HepG2 (cell line): ENCODE measurements at regions not wholly inside any gene's neighbourhood (a gene's known extent, or its start where the extent isn't known, plus 50 kb on each side); places are given as distances from the start of the nearest gene placed in this dataset.

ENCODE experiments used
- ATAC-seq: fragments of 200-7000 bp; cut with Tn5 transposase; 3 replicates; pipeline ENCODE4 v1.9.1; 2020; ENCODE audit warnings: mild to moderate bottlenecking, moderate library complexity
- BruUV-seq: library from RNA; stranded (reverse); fragments of 400-500 nt; replicated peaks from 2 replicates; lab custom pipeline; 2021; lab: Mats Ljungman, UMichigan
- CTCF ChIA-PET: fragments of 300-600 bp; formaldehyde crosslinking; extraction: SDS; loops from one replicate; lab custom pipeline; 2021; ENCODE audit warnings: low total read pairs, inconsistent platforms, low intra/inter-chr PET ratio; lab: Yijun Ruan, JAX
- POLR2A ChIA-PET: fragments of 350-600 bp; sonication (Branson Sonifier 250); formaldehyde crosslinking; loops from one replicate; lab custom pipeline; 2020; ENCODE audit warnings: antibody characterized with exemption, inconsistent platforms; lab: Yijun Ruan, JAX
- DNase-seq: peaks from one replicate; pipeline ENCODE4 v3.0.0-alpha.2; 2015; ENCODE audit warnings: low spot score
- FAIRE-seq: peaks from 3 replicates; lab custom pipeline; 2011; peaks lifted over from hg19 to GRCh38; lab: Jason Lieb, UNC
- H2AFZ ChIP-seq: one replicate; pipeline ENCODE4 v1.6.1; 2011; ENCODE audit warnings: low read length, inconsistent platforms
- H3K27ac ChIP-seq: fragments of 300-600 bp; 3 replicates; pipeline ENCODE4 v1.8.0; 2011; ENCODE audit warnings: mixed run types, mild to moderate bottlenecking, mixed read lengths, low read length, inconsistent platforms; ENCODE audit not compliant: insufficient read depth; ENCODE audit errors: extremely low read length
- H3K27me3 ChIP-seq, 2 experiments: fragments of 200-600 bp in 1 of 2; 2 replicates in 1 of 2; 3 replicates in 1 of 2; pipeline versions ENCODE4 v1.6.0 to v1.8.0; 2011; ENCODE audit warnings: low read length in 2 of 2, mild to moderate bottlenecking in 2 of 2, moderate library complexity in 2 of 2, inconsistent platforms in 1 of 2; ENCODE audit not compliant: insufficient read depth in 2 of 2, control insufficient read depth in 1 of 2
- H3K36me3 ChIP-seq, 2 experiments: fragments of 200-600 bp in 1 of 2; replicated peaks in 1 of 2; 2 replicates in 1 of 2; 3 replicates in 1 of 2; pipeline versions ENCODE4 v1.5.1 to v1.8.0; 2011; ENCODE audit warnings: low read length in 2 of 2, inconsistent platforms in 1 of 2; ENCODE audit not compliant: insufficient read depth in 2 of 2, control insufficient read depth in 1 of 2
- H3K4me1 ChIP-seq: 2 replicates; pipeline ENCODE4 v1.5.1; 2012; ENCODE audit warnings: low read length, inconsistent platforms; ENCODE audit not compliant: insufficient read depth
- H3K4me2 ChIP-seq: 2 replicates; pipeline ENCODE4 v1.6.0; 2011; ENCODE audit warnings: low read depth, low read length, inconsistent platforms
- H3K4me3 ChIP-seq, 3 experiments: fragments of 200-600 bp in 1 of 3; sonication (generic), shearing (Covaris generic) in 1 of 3; replicated peaks in 1 of 3; 2 replicates each; pipeline ENCODE4 v1.5.1; 2011 to 2016; ENCODE audit warnings: low read length in 3 of 3, inconsistent platforms in 2 of 3, low read depth in 2 of 3, mild to moderate bottlenecking in 2 of 3, control low read depth in 1 of 3, mixed read lengths in 1 of 3; ENCODE audit not compliant: insufficient read depth in 1 of 3
- H3K79me2 ChIP-seq: one replicate; pipeline ENCODE4 v1.6.1; 2011; ENCODE audit warnings: low read length, inconsistent platforms; ENCODE audit not compliant: insufficient read depth
- H3K9ac ChIP-seq: 2 replicates; pipeline ENCODE4 v1.6.0; 2011; ENCODE audit warnings: mild to moderate bottlenecking, low read depth, low read length, inconsistent platforms; ENCODE audit not compliant: insufficient read depth
- H3K9me3 ChIP-seq: 2 replicates; pipeline ENCODE4 v1.5.1; 2012; ENCODE audit warnings: mild to moderate bottlenecking, low read length
- H4K20me1 ChIP-seq: 2 replicates; pipeline ENCODE4 v1.6.0; 2011; ENCODE audit warnings: inconsistent platforms, mild to moderate bottlenecking, low read length, moderate library complexity; ENCODE audit not compliant: insufficient read depth
- CBFB ChIP-seq: sonication (generic); formaldehyde crosslinking; IDR thresholded peaks from 2 replicates; pipeline ENCODE4 v1.4.0; 2020; ENCODE audit warnings: missing genetic modification reagents
- CCDC6 ChIP-seq: sonication (generic); formaldehyde crosslinking; IDR thresholded peaks from 2 replicates; pipeline ENCODE4 v1.8.1; 2022; ENCODE audit warnings: mild to moderate bottlenecking, missing genetic modification reagents, moderate library complexity
- ERF ChIP-seq: IDR thresholded peaks from 2 replicates; pipeline ENCODE4 v1.6.1; 2018; ENCODE audit warnings: missing biosample characterization, missing genetic modification reagents
- FOXA1 ChIP-seq, 2 experiments: fragments of 450-650 bp in 1 of 2; sonication (generic) in 1 of 2; formaldehyde crosslinking in 1 of 2; IDR thresholded peaks; 2 replicates each; pipeline versions ENCODE4 v1.4.0 to v1.6.1; 2016 to 2020; ENCODE audit warnings: missing genetic modification reagents in 1 of 2
- ISL2 ChIP-seq: sonication (generic); formaldehyde crosslinking; IDR thresholded peaks from 2 replicates; pipeline ENCODE4 v1.5.0; 2020; ENCODE audit warnings: missing genetic modification reagents
- KLF11 ChIP-seq: IDR thresholded peaks from 2 replicates; pipeline ENCODE4 v1.6.1; 2016; ENCODE audit warnings: missing compliant biosample characterization
- KLF16 ChIP-seq, 2 experiments: sonication (generic) in 1 of 2; formaldehyde crosslinking in 1 of 2; IDR thresholded peaks; 2 replicates each; pipeline versions ENCODE4 v1.6.1 to v1.8.0; 2016 to 2023; ENCODE audit warnings: missing genetic modification reagents in 2 of 2, missing compliant biosample characterization in 1 of 2
- MIER2 ChIP-seq: IDR thresholded peaks from 2 replicates; pipeline ENCODE4 v1.6.1; 2016; ENCODE audit warnings: missing biosample characterization, missing genetic modification reagents
- MIER3 ChIP-seq: IDR thresholded peaks from 2 replicates; pipeline ENCODE4 v1.6.1; 2016; ENCODE audit warnings: missing compliant biosample characterization, borderline replicate concordance
- MIXL1 ChIP-seq: IDR thresholded peaks from 2 replicates; pipeline ENCODE4 v1.6.1; 2016
- PAX8 ChIP-seq: sonication (generic); formaldehyde crosslinking; IDR thresholded peaks from 2 replicates; pipeline ENCODE4 v1.8.0; 2022; ENCODE audit warnings: mild to moderate bottlenecking, missing genetic modification reagents, borderline replicate concordance
- PHF5A ChIP-seq: IDR thresholded peaks from one replicate; pipeline ENCODE4 v1.6.1; 2018; ENCODE audit warnings: low read depth, missing genetic modification reagents; ENCODE audit not compliant: unreplicated experiment
- SAP130 ChIP-seq: IDR thresholded peaks from 2 replicates; pipeline ENCODE4 v1.6.1; 2016; ENCODE audit warnings: low read depth
- ZNF331 ChIP-seq: sonication (generic); formaldehyde crosslinking; IDR thresholded peaks from 2 replicates; pipeline ENCODE4 v1.4.0; 2020; ENCODE audit warnings: missing genetic modification reagents
- ZSCAN9 ChIP-seq: IDR thresholded peaks from 2 replicates; pipeline ENCODE4 v1.6.1; 2016; ENCODE audit warnings: borderline replicate concordance
- WGBS: methylation state at CpG from one replicate; pipeline ENCODE4 v1.1.6; 2017; ENCODE audit warnings: low lambda C conversion rate; 5-methylcytosine and 5-hydroxymethylcytosine counted together
- in situ Hi-C: cut with HindIII; loops from 2 replicates; pipeline ENCODE4 v1.10.0; 2017; ENCODE audit warnings: low pct_unique_long_range_greater_than_20kb; ENCODE audit not compliant: extremely low pct_ligation_motif_present
- intact Hi-C: fragments of 100-400 bp; cut with micrococcal nuclease; formaldehyde crosslinking; loops from one replicate; pipeline ENCODE4 v1.10.0; 2022; ENCODE audit not compliant: unreplicated experiment
- TF ChIP-seq, protein P1 (sequence below): sonication (generic); formaldehyde crosslinking; IDR thresholded peaks from 2 replicates; pipeline ENCODE4 v1.4.0; 2020; ENCODE audit warnings: missing genetic modification reagents, borderline replicate concordance
- TF ChIP-seq, protein P2 (sequence below): sonication (generic); formaldehyde crosslinking; IDR thresholded peaks from 2 replicates; pipeline ENCODE4 v1.5.0; 2020; ENCODE audit warnings: missing genetic modification reagents
- TF ChIP-seq, protein P3 (sequence below), 2 experiments: IDR thresholded peaks; 2 replicates each; pipeline ENCODE4 v1.6.1; 2011 to 2012; ENCODE audit warnings: low read length in 2 of 2, borderline replicate concordance in 1 of 2, low read depth in 1 of 2, mild to moderate bottlenecking in 1 of 2, moderate library complexity in 1 of 2

DNA sequence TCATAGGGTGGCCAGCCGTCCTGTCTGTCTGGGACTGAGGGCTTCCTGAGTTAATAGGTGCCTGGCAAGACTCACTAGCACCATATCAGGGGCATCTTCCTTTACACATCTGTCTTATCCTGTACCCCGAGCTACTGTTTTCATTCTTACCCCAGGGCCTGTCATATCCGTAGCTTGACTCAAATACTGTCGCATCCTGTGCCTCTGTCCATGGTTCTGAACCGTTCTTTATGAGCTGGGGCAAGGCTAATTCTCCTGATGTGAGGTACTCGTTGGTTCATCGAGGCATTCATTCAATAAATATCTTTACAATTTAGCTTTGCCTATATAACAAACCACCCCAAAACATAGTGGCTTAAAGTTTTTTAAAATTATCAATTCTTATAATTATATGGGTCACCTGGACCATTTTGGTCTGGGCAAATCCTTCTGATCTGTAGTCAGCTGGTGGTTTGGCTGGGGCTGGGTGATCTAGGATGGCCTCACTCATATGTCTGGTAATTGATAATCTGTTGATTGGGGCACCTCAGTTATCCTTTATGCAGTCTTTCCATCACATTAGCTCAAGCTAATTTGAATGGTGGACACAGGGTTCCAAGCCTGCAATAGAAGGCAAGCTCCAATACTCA lies 121.2 kb downstream of the TLE3 start:
- no peak for FAIRE-seq
- H3K27ac ChIP-seq, result no peak overlapping the region
- no peaks in the 10 kb centered on the region; a peak in 1 of 5 replicates for H3K27me3 ChIP-seq
- in situ Hi-C loops (no loop called here), intact Hi-C loops (no loop called here)
- no peak overlapping the region for H3K4me2 ChIP-seq
- POLR2A ChIA-PET, result no interaction called here
- no peak overlapping the region for H2AFZ ChIP-seq
- no peak overlapping the region for H3K9ac ChIP-seq
- H3K9me3 ChIP-seq, result no peaks in the 10 kb centered on the region
- no peaks in the 10 kb centered on the region for H3K36me3 ChIP-seq
- H3K4me3 ChIP-seq, result no peak overlapping the region
- DNase-seq, result peak; percentile 21
- no peaks in the 10 kb centered on the region for H3K79me2 ChIP-seq
- no peak for ATAC-seq
- CTCF ChIA-PET, result no interaction called here
- BruUV-seq, result no TSS peak
- H3K4me1 ChIP-seq, result no peaks in the 10 kb centered on the region
- 3% methylated on average over 6 of the region's 7 CpGs for WGBS
- H4K20me1 ChIP-seq, result 0 out of 2 replicates have a peak, but pooled peaks cover 6% of the 10 kb centered on the region
- TF ChIP-seq, protein P1, sequence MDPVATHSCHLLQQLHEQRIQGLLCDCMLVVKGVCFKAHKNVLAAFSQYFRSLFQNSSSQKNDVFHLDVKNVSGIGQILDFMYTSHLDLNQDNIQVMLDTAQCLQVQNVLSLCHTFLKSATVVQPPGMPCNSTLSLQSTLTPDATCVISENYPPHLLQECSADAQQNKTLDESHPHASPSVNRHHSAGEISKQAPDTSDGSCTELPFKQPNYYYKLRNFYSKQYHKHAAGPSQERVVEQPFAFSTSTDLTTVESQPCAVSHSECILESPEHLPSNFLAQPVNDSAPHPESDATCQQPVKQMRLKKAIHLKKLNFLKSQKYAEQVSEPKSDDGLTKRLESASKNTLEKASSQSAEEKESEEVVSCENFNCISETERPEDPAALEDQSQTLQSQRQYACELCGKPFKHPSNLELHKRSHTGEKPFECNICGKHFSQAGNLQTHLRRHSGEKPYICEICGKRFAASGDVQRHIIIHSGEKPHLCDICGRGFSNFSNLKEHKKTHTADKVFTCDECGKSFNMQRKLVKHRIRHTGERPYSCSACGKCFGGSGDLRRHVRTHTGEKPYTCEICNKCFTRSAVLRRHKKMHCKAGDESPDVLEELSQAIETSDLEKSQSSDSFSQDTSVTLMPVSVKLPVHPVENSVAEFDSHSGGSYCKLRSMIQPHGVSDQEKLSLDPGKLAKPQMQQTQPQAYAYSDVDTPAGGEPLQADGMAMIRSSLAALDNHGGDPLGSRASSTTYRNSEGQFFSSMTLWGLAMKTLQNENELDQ (CRISPR knock-in tag), result 0 out of 2 replicates have a peak, but pooled peaks have one; percentile 31
- peak; percentile 64; the same call in 1 of the 2 replicates for TF ChIP-seq MIXL1 (CRISPR knock-in tag)
- no peak for TF ChIP-seq CCDC6 (CRISPR knock-in tag)
- peak in 1 of 2 experiments; percentile 58; a peak in 1 of 4 replicates for TF ChIP-seq KLF16 (CRISPR knock-in tag; IDR thresholded peaks at IDR 0.05)
- TF ChIP-seq ISL2, result no peak
- 0 out of 2 replicates have a peak, but pooled peaks have one; percentile 31 for TF ChIP-seq KLF11 (CRISPR knock-in tag)
- 0 out of 2 replicates have a peak, but pooled peaks have one; percentile 24 for TF ChIP-seq ZNF331 (CRISPR knock-in tag)
- peak; percentile 44; the same call in 1 of the 2 replicates for TF ChIP-seq ERF (CRISPR knock-in tag)
- no peak for TF ChIP-seq PHF5A (CRISPR knock-in tag)
- TF ChIP-seq, protein P2, sequence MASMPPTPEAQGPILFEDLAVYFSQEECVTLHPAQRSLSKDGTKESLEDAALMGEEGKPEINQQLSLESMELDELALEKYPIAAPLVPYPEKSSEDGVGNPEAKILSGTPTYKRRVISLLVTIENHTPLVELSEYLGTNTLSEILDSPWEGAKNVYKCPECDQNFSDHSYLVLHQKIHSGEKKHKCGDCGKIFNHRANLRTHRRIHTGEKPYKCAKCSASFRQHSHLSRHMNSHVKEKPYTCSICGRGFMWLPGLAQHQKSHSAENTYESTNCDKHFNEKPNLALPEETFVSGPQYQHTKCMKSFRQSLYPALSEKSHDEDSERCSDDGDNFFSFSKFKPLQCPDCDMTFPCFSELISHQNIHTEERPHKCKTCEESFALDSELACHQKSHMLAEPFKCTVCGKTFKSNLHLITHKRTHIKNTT (CRISPR knock-in tag), result no peak
- no peak for TF ChIP-seq MIER3 (CRISPR knock-in tag)
- no peak for TF ChIP-seq FOXA1 (IDR thresholded peaks at IDR 0.05)
- TF ChIP-seq FOXA1 (CRISPR knock-in tag; IDR thresholded peaks at IDR 0.05), result no peak
- TF ChIP-seq SAP130 (CRISPR knock-in tag), result peak; percentile 29; the same call in 1 of the 2 replicates
- TF ChIP-seq MIER2 (CRISPR knock-in tag), result peak; percentile 94
- no peak for TF ChIP-seq CBFB (CRISPR knock-in tag)
- TF ChIP-seq ZSCAN9 (CRISPR knock-in tag), result 0 out of 2 replicates have a peak, but pooled peaks have one; percentile 52
- TF ChIP-seq, protein P3, sequence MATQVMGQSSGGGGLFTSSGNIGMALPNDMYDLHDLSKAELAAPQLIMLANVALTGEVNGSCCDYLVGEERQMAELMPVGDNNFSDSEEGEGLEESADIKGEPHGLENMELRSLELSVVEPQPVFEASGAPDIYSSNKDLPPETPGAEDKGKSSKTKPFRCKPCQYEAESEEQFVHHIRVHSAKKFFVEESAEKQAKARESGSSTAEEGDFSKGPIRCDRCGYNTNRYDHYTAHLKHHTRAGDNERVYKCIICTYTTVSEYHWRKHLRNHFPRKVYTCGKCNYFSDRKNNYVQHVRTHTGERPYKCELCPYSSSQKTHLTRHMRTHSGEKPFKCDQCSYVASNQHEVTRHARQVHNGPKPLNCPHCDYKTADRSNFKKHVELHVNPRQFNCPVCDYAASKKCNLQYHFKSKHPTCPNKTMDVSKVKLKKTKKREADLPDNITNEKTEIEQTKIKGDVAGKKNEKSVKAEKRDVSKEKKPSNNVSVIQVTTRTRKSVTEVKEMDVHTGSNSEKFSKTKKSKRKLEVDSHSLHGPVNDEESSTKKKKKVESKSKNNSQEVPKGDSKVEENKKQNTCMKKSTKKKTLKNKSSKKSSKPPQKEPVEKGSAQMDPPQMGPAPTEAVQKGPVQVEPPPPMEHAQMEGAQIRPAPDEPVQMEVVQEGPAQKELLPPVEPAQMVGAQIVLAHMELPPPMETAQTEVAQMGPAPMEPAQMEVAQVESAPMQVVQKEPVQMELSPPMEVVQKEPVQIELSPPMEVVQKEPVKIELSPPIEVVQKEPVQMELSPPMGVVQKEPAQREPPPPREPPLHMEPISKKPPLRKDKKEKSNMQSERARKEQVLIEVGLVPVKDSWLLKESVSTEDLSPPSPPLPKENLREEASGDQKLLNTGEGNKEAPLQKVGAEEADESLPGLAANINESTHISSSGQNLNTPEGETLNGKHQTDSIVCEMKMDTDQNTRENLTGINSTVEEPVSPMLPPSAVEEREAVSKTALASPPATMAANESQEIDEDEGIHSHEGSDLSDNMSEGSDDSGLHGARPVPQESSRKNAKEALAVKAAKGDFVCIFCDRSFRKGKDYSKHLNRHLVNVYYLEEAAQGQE (IDR thresholded peaks at IDR 0.05; ENCODE audit: borderline replicate concordance in 1 of 2, low read depth in 1 of 2, low read length in 2 of 2), result peak; percentile 76 to 95
- TF ChIP-seq PAX8 (CRISPR knock-in tag), result no peak
